ENCODE measurements at regions not wholly inside any gene's neighbourhood (a gene's known extent, or its start where the extent isn't known, plus 50 kb on each side); places are given as distances from the start of the nearest gene placed in this dataset.
"Not testable (repeated sequence)": the region's sequence is repeated elsewhere in the genome, so short reads cannot be mapped to it uniquely, and the experiment has no call there.

DNA sequence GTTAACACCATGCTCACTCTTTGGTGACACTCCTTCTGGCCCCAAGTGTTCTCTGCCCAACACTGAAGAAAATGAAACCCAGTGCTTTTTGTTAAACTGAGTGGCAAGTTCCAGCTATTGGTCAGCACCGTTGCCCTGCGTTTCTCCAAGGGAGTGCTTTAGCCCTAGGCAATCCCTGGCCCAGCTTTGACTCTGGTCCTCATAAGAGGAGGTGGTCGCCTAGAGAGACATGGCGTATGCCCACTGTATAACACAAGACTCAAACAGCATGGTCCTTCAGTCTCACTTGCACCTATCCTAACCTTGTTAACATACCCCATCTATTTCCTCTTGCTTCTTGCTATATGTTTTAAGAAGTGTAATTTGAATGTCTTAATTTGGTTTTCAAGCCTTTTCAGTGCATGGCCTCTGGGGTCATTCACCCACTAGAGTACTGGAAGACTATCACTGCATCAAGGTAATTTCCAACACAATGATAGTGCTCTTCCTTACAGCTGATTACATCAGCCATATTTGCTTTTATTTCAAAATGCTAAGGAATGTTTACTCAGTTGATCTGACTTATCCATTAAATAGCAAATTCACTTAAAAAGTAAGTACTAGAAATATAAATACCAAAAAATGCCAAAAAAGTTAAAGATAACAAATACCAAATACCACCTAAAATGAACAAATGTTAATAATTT, 190.5 kb upstream of the SOX21 start:
- no peak for DNase-seq

DNA sequence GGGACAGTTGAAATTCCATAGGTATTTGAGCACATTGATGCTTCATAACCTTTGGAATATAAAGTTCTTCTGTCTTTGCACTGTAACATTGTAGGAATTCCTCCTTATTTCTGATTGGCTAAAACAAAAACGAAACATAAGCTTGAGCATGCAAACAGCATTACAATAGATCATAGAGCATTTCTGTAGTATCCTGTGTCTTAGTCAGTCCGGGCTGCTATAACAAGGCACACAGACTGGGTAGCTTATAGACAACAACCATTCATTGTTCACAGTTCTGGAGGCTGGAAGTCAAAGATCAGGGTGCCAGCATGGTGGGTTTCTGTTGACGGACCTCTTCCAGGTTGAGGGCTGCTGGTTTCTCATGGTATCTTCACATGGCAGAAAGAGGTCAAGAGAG, 188.7 kb upstream of the SOX21 start:
- DNase-seq, result no peak

DNA sequence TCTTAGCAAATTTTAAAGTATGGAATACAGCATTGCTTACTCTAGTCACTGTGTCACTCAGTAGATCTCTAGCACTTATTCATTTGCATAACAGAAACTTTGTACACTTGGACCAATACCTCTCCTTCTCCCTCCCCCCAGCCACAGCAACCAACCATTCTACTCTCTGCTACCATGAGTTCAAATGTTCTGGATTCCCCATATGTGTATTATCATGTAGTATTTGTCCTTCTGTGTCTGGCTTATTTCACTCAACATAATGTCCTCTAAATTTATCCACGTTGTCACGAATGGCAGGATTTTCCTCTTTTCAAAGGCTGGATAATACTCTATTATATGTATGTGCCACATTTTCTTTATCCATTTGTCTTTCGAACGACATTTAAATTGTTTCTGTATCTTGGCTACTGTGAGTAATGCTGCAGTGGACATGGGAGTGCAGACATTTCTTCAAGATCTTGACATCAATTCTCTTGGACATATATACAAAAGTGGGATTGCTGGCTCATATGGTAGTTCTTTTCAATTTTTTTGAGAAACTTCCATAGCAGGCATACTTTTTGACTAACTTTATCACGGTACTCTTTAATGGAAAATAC, 184.5 kb upstream of the SOX21 start:
- no peak for DNase-seq

DNA sequence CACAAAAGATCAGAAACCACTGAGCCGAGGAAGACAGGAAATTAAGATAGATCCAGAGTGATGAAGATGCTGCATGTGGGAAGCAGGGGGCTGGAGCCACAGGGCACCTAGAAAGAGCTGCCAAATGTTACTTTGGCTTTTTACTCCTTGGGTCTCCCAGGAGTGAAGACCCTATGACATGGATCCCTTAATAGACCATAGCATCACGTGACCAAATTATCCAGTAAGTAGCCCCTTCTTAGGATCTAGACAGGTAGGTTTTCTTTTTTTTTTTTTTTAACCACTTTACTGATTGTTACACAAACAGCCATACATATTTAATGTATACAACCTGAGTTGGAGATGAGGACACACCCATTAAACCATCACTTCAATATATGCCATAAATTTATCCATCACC, 183.9 kb upstream of the SOX21 start:
- no peak for DNase-seq

DNA sequence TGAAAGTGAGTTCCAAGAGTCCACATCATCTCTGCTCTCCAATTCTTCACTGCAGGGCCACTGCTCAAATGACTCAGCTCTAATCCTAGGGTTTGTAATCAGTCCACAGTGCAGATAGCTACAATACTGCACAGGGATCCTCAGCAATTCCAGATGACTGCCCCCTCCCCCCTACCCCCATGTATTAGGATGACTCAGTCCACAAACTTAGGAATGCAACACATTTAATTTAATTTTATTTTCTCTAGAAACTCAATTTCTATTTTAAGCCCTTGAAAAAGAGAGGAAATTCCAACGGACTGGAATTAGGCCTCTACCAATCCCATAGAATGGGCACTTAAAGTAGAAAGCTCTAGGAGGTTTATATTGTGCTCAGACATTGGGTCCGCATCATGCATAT, 173.8 kb upstream of the SOX21 start:
- no peak for DNase-seq

DNA sequence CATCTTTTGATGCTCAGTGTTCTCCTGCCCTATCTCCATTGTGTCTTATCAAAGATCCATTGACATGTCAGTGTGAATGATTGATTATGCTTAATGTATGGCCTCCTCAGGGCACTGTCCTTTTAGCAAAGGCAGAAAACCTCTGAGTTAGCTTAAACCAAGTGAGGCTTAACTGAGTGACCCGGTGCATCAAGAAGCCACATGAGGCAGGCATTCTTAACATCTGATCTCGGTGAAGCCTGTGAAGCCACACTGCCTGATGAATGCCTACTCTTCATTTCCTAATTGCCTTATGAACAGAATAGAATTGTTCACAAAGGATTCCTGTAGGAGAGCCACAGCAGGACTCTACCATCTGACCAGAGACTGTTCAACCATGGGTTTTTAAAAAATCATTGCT, 168.1 kb upstream of the SOX21 start:
- DNase-seq, result no peak

DNA sequence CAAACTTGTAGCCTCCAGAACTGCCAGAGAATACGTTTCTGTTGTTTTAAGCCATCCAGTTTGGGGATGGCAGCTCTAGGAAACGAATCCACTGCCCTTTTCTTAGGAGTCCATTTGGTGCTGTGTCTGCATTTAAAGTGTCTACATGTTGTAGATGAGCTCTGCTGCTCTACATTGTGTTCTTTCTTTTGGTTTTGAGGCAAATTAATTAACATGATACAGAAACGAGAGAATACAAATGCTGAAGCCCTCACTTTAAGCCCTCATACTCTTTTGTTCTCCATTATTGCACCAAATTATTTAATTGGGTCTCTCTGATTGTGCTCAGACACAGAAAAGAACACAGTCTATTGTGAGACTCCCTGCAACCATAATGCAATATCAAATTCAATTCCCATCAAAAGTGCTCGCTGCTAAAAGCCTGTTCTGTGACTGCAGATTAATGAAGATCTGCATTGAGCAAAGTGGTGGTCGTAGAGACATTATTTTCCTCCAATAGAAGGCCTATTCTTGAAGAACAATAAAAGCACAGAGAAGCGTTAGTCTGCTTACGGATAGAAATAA, 166.3 kb upstream of the SOX21 start:
- no peak for DNase-seq

DNA sequence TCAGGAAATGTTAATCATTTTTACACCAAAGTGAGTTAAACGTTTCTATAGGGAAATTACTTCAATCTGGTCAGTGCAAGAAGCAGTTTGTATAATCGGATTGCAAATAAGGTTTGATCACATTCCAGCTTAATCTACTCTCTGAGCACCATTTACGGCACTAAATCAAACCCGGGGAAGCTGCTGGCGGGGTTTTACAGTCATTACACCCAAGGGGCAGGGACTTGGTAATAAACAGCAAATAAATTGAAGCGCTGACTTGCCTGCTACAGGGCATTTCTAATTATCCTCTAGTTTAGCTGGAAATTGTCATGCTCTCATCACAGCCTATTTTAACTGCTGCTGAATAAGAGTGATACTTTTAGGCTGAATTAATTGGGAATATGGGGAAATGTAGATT, 152.1 kb upstream of the SOX21 start:
- no peak for DNase-seq

DNA sequence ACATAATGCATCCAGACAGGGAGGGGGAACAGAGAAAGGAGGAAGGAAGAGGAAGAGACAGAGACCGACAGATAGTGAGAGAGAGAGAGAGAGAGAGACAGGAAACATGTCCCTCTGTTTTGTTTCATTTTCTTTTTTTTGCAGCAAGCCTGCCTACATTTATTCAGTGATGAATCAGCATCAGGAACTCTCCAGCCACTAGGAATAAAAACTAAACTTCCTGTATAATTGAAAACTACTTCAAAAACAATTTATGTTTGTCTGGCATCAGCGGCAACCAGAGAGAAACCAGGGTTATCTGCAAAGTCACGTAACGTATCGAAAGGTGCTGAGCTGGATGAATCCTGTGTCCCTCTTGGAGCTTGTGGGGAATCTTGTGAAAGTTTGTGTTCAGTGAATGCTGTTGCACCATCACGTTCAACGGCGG, 148.6 kb upstream of the SOX21 start:
- no peak for DNase-seq

GRCh38 chr13:94859811-94860210, 147.5 kb upstream of the SOX21 start:
- no peak for DNase-seq

DNA sequence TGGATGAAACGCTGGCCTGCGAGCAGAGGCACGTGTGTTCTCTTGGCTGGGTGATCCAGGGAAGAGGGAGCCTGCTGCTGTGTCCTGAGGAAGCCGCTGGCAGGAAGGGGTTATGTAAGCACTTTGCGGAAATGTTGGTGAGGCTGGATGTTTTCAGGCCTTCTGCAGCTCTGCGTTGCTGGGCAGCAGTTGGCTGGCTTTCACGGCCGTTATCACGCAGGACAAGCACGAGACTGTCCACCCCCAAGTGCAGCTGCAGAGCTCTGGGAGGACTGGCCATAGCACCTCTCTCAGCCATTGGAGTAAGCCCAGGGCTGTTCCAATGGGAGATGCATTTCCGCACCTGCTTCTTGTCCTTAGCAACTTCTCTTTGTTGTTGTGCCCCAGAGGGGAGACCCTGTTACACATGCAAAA, 146.9 kb upstream of the SOX21 start:
- DNase-seq, result no peak

GRCh38 chr13:94858856-94859255, 146.5 kb upstream of the SOX21 start:
- no peak for DNase-seq

- DNase-seq, result no peak
Measured at GRCh38 chr13:94854688-94855087, 142.3 kb upstream of the SOX21 start.

- DNase-seq, result no peak
Measured at GRCh38 chr13:94851576-94851975, 139.2 kb upstream of the SOX21 start.

- no peak for DNase-seq
Measured at GRCh38 chr13:94849254-94849653, 136.9 kb upstream of the SOX21 start.

- DNase-seq, result no peak
Measured at GRCh38 chr13:94842901-94843300, 130.6 kb upstream of the SOX21 start.

DNA sequence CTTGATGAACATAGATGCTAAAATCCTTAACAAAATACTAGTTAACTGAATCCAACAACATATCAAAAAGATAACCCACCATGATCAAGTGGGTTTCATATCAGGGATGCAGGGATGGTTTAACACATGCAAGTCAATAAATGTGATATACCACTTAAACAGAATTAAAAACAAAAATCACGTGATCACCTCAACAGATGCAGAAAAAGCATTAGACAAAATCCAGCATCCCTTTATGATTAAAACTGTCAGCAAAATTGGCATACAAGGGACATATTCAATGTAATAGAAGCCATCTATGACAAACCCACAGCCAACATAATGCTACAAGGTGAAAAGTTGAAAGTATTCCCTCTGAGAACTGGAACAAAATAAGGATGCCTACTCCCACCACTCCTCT, 124.7 kb upstream of the SOX21 start:
- DNase-seq, result not testable (repeated sequence)

- no peak for DNase-seq
Measured at GRCh38 chr13:94829837-94830365, 117.6 kb upstream of the SOX21 start.

- no peak for DNase-seq
Measured at GRCh38 chr13:94829185-94829836, 117.0 kb upstream of the SOX21 start.

DNA sequence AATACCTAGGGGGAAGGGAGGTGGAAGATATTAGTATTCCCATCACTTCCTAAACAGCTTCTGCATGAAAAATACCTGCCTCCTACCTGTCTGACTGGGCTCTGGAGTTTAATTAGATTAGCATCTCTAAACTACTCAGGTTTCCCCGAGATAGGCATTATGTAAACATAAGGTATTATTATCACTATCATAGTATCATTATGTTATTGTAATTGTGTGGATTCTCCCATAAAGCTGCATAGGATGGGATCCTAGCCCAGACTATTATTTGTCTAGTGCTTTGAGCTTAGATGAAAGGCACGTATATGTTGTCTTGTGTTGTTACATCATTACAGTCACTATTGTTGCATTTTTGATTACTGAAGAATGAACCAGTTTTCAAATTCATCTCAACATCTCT, 115.2 kb upstream of the SOX21 start:
- no peak for DNase-seq

DNA sequence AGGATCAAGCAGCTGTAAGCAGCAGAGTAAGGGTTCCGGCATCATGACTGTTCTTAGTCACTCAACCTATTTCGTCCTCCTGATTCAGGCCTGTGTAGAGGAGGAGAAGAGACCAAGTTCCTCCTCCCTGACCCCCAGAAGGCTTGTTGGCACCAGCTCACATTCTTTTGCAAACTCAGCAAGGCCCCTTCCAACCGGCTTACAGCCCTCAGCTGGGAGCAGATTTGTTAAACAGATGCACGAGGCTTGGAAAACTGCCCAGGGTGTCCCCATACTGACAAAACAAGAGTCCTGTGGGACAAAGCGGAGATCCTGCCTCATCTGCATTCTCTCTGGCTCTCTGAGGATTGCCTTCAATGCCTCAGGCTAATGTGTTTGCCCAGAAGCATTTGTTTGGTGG, 113.2 kb upstream of the SOX21 start:
- DNase-seq, result no peak

GRCh38 chr13:94824601-94825000, 112.3 kb upstream of the SOX21 start:
- DNase-seq, result no peak

GRCh38 chr13:94822356-94822755, 110.0 kb upstream of the SOX21 start:
- DNase-seq, result no peak

- DNase-seq, result no peak
Measured at GRCh38 chr13:94816256-94816655, 103.9 kb upstream of the SOX21 start.
